ENCODE measurements at regions not wholly inside any gene's neighbourhood (a gene's known extent, or its start where the extent isn't known, plus 50 kb on each side); places are given as distances from the start of the nearest gene placed in this dataset.

- no peaks in the 10 kb centered on the region for H3K27me3 ChIP-seq (ENCODE audit: control insufficient read depth, insufficient read depth, low read length)
- no peak overlapping the region for H3K9ac ChIP-seq (ENCODE audit: low read depth, low read length)
- H3K9me3 ChIP-seq (ENCODE audit: control insufficient read depth, insufficient read depth, low read length): no peaks in the 10 kb centered on the region
- H3K4me3 ChIP-seq (ENCODE audit: low read depth, low read length): no peak overlapping the region
- H3K36me3 ChIP-seq (ENCODE audit: control insufficient read depth, insufficient read depth, low read length): no peaks in the 10 kb centered on the region
- no peaks in the 10 kb centered on the region for H3K4me1 ChIP-seq (ENCODE audit: control insufficient read depth, insufficient read depth, low read length)
Measured at GRCh38 chr9:88660611-88661010, 125.6 kb downstream of the NXNL2 start.

GRCh38 chr9:88661759-88662158 lies 126.8 kb downstream of the NXNL2 start:
- H3K9ac ChIP-seq (ENCODE audit: low read depth, low read length): no peak overlapping the region

GRCh38 chr9:88663771-88664419 lies 128.9 kb downstream of the NXNL2 start:
- H3K27me3 ChIP-seq (ENCODE audit: control insufficient read depth, insufficient read depth, low read length): no peaks in the 10 kb centered on the region
- H3K36me3 ChIP-seq (ENCODE audit: control insufficient read depth, insufficient read depth, low read length): no peaks in the 10 kb centered on the region
- H3K9me3 ChIP-seq (ENCODE audit: control insufficient read depth, insufficient read depth, low read length): no peaks in the 10 kb centered on the region
- H3K9ac ChIP-seq (ENCODE audit: low read depth, low read length): no peak overlapping the region
- H3K4me3 ChIP-seq (ENCODE audit: low read depth, low read length): no peak overlapping the region
- no peaks in the 10 kb centered on the region for H3K4me1 ChIP-seq (ENCODE audit: control insufficient read depth, insufficient read depth, low read length)

More at GRCh38 chr9:88661759-88662158, 126.8 kb downstream of the NXNL2 start:
- H3K36me3 ChIP-seq (ENCODE audit: control insufficient read depth, insufficient read depth, low read length): no peaks in the 10 kb centered on the region
- H3K4me3 ChIP-seq (ENCODE audit: low read depth, low read length): no peak overlapping the region
- no peaks in the 10 kb centered on the region for H3K27me3 ChIP-seq (ENCODE audit: control insufficient read depth, insufficient read depth, low read length)
- no peaks in the 10 kb centered on the region for H3K4me1 ChIP-seq (ENCODE audit: control insufficient read depth, insufficient read depth, low read length)
- no peaks in the 10 kb centered on the region for H3K9me3 ChIP-seq (ENCODE audit: control insufficient read depth, insufficient read depth, low read length)

- Histone ChIP-seq H3K27me3 (ENCODE audit: control insufficient read depth, insufficient read depth, low read length) (no peaks in the 10 kb centered on the region), H3K36me3 (ENCODE audit: control insufficient read depth, insufficient read depth, low read length) (no peaks in the 10 kb centered on the region), H3K9me3 (ENCODE audit: control insufficient read depth, insufficient read depth, low read length) (no peaks in the 10 kb centered on the region), H3K4me1 (ENCODE audit: control insufficient read depth, insufficient read depth, low read length) (no peaks in the 10 kb centered on the region), H3K9ac (ENCODE audit: low read depth, low read length) (no peak overlapping the region), H3K4me3 (ENCODE audit: low read depth, low read length) (no peak overlapping the region)
Measured at GRCh38 chr9:88664773-88665172, 129.8 kb downstream of the NXNL2 start.

- no peaks in the 10 kb centered on the region for H3K27me3 ChIP-seq (ENCODE audit: control insufficient read depth, insufficient read depth, low read length)
- H3K9me3 ChIP-seq (ENCODE audit: control insufficient read depth, insufficient read depth, low read length): no peaks in the 10 kb centered on the region
- no peak overlapping the region for H3K9ac ChIP-seq (ENCODE audit: low read depth, low read length)
- H3K4me1 ChIP-seq (ENCODE audit: control insufficient read depth, insufficient read depth, low read length): no peaks in the 10 kb centered on the region
- H3K4me3 ChIP-seq (ENCODE audit: low read depth, low read length): no peak overlapping the region
- no peaks in the 10 kb centered on the region for H3K36me3 ChIP-seq (ENCODE audit: control insufficient read depth, insufficient read depth, low read length)
Measured at GRCh38 chr9:88672874-88673689, 138.1 kb downstream of the NXNL2 start.

- H3K4me1 ChIP-seq (ENCODE audit: control insufficient read depth, insufficient read depth, low read length): no peaks in the 10 kb centered on the region
- H3K9ac ChIP-seq (ENCODE audit: low read depth, low read length): no peak overlapping the region
- no peaks in the 10 kb centered on the region for H3K36me3 ChIP-seq (ENCODE audit: control insufficient read depth, insufficient read depth, low read length)
Measured at GRCh38 chr9:88673886-88674285, 138.9 kb downstream of the NXNL2 start.

GRCh38 chr9:88676644-88677043 lies 141.7 kb downstream of the NXNL2 start:
- Histone ChIP-seq H3K9me3 (ENCODE audit: control insufficient read depth, insufficient read depth, low read length) (no peaks in the 10 kb centered on the region), H3K27me3 (ENCODE audit: control insufficient read depth, insufficient read depth, low read length) (no peaks in the 10 kb centered on the region), H3K9ac (ENCODE audit: low read depth, low read length) (no peak overlapping the region), H3K36me3 (ENCODE audit: control insufficient read depth, insufficient read depth, low read length) (no peaks in the 10 kb centered on the region), H3K4me3 (ENCODE audit: low read depth, low read length) (no peak overlapping the region), H3K4me1 (ENCODE audit: control insufficient read depth, insufficient read depth, low read length) (no peaks in the 10 kb centered on the region)

More at GRCh38 chr9:88673886-88674285, 138.9 kb downstream of the NXNL2 start:
- no peaks in the 10 kb centered on the region for H3K27me3 ChIP-seq (ENCODE audit: control insufficient read depth, insufficient read depth, low read length)
- no peaks in the 10 kb centered on the region for H3K9me3 ChIP-seq (ENCODE audit: control insufficient read depth, insufficient read depth, low read length)
- H3K4me3 ChIP-seq (ENCODE audit: low read depth, low read length): no peak overlapping the region

- H3K9me3 ChIP-seq (ENCODE audit: control insufficient read depth, insufficient read depth, low read length): no peaks in the 10 kb centered on the region
- H3K4me1 ChIP-seq (ENCODE audit: control insufficient read depth, insufficient read depth, low read length): peaks cover 2% of the 10 kb centered on the region
- no peaks in the 10 kb centered on the region for H3K27me3 ChIP-seq (ENCODE audit: control insufficient read depth, insufficient read depth, low read length)
- no peak overlapping the region for H3K9ac ChIP-seq (ENCODE audit: low read depth, low read length)
- no peak overlapping the region for H3K4me3 ChIP-seq (ENCODE audit: low read depth, low read length)
- no peaks in the 10 kb centered on the region for H3K36me3 ChIP-seq (ENCODE audit: control insufficient read depth, insufficient read depth, low read length)
Measured at GRCh38 chr9:88678008-88678407, 143.0 kb downstream of the NXNL2 start.

GRCh38 chr9:88678431-88678830 lies 143.5 kb downstream of the NXNL2 start:
- H3K4me3 ChIP-seq (ENCODE audit: low read depth, low read length): no peak overlapping the region
- no peaks in the 10 kb centered on the region for H3K9me3 ChIP-seq (ENCODE audit: control insufficient read depth, insufficient read depth, low read length)
- no peaks in the 10 kb centered on the region for H3K36me3 ChIP-seq (ENCODE audit: control insufficient read depth, insufficient read depth, low read length)
- H3K9ac ChIP-seq (ENCODE audit: low read depth, low read length): no peak overlapping the region
- peaks cover 2% of the 10 kb centered on the region for H3K4me1 ChIP-seq (ENCODE audit: control insufficient read depth, insufficient read depth, low read length)
- no peaks in the 10 kb centered on the region for H3K27me3 ChIP-seq (ENCODE audit: control insufficient read depth, insufficient read depth, low read length)

- Histone ChIP-seq H3K36me3 (ENCODE audit: control insufficient read depth, insufficient read depth, low read length) (no peaks in the 10 kb centered on the region), H3K27me3 (ENCODE audit: control insufficient read depth, insufficient read depth, low read length) (no peaks in the 10 kb centered on the region), H3K4me1 (ENCODE audit: control insufficient read depth, insufficient read depth, low read length) (peaks cover 2% of the 10 kb centered on the region), H3K4me3 (ENCODE audit: low read depth, low read length) (no peak overlapping the region), H3K9me3 (ENCODE audit: control insufficient read depth, insufficient read depth, low read length) (no peaks in the 10 kb centered on the region), H3K9ac (ENCODE audit: low read depth, low read length) (no peak overlapping the region)
Measured at GRCh38 chr9:88680041-88680440, 145.1 kb downstream of the NXNL2 start.

GRCh38 chr9:88680505-88681160 lies 145.7 kb downstream of the NXNL2 start:
- Histone ChIP-seq H3K4me1 (ENCODE audit: control insufficient read depth, insufficient read depth, low read length) (peaks cover 2% of the 10 kb centered on the region), H3K27me3 (ENCODE audit: control insufficient read depth, insufficient read depth, low read length) (no peaks in the 10 kb centered on the region)

More at GRCh38 chr9:88680505-88681160, 145.7 kb downstream of the NXNL2 start:
- Histone ChIP-seq H3K9ac (ENCODE audit: low read depth, low read length) (no peak overlapping the region), H3K4me3 (ENCODE audit: low read depth, low read length) (no peak overlapping the region), H3K9me3 (ENCODE audit: control insufficient read depth, insufficient read depth, low read length) (no peaks in the 10 kb centered on the region), H3K36me3 (ENCODE audit: control insufficient read depth, insufficient read depth, low read length) (no peaks in the 10 kb centered on the region)

Data from iPS-15b (cell line).